HEK293 (cell line): ENCODE measurements at regions not wholly inside any gene's neighbourhood (a gene's known extent, or its start where the extent isn't known, plus 50 kb on each side); places are given as distances from the start of the nearest gene placed in this dataset.

ENCODE experiments used
- CTCF ChIA-PET: fragments of 350-600 bp; formaldehyde crosslinking; extraction: SDS; loops from one replicate; lab custom pipeline; 2021; ENCODE audit warnings: antibody characterized with exemption; lab: Yijun Ruan, JAX
- POLR2A ChIA-PET: fragments of 300-600 bp; formaldehyde crosslinking; extraction: SDS; loops from one replicate; lab custom pipeline; 2020; ENCODE audit warnings: antibody characterized with exemption, inconsistent platforms; lab: Yijun Ruan, JAX
- H3K27ac ChIP-seq: fragments of 200-500 bp; sonication (Bioruptor generic); 2 replicates; pipeline ENCODE4 v1.5.1; 2014; ENCODE audit warnings: low read depth, low read length, control low read depth, inconsistent platforms; ENCODE audit errors: extremely low read depth
- H3K36me3 ChIP-seq, 2 experiments: fragments of 200-500 bp in 1 of 2; sonication (Bioruptor generic) in 1 of 2; 1 replicate in 1 of 2; 2 replicates in 1 of 2; pipeline ENCODE4 v1.5.1; 2014 to 2017; ENCODE audit warnings: inconsistent platforms in 2 of 2, low read length in 2 of 2; ENCODE audit not compliant: control insufficient read depth in 2 of 2, insufficient read depth in 1 of 2
- H3K4me1 ChIP-seq: fragments of 200-500 bp; sonication (Bioruptor generic); 2 replicates; pipeline ENCODE4 v1.5.1; 2014; ENCODE audit warnings: mild to moderate bottlenecking, low read length, inconsistent platforms; ENCODE audit not compliant: control insufficient read depth, insufficient read depth
- H3K4me3 ChIP-seq: 2 replicates; pipeline ENCODE4 v1.5.1; 2011; ENCODE audit warnings: low read depth, mild to moderate bottlenecking, control low read depth, low read length, moderate library complexity
- H3K9me3 ChIP-seq: fragments of 200-500 bp; sonication (Bioruptor generic); 2 replicates; pipeline ENCODE4 v1.5.1; 2014; ENCODE audit warnings: low read depth, low read length, inconsistent platforms; ENCODE audit not compliant: control insufficient read depth, insufficient read depth
- EGR2 ChIP-seq: fragments of 450-650 bp; formaldehyde crosslinking; IDR thresholded peaks from 2 replicates; pipeline ENCODE4 v1.5.1; 2016; ENCODE audit warnings: low read depth, missing biosample characterization, missing genetic modification characterization
- MYNN ChIP-seq: fragments of 450-650 bp; formaldehyde crosslinking; IDR thresholded peaks from 2 replicates; pipeline ENCODE4 v1.5.1; 2016; ENCODE audit warnings: missing biosample characterization, missing genetic modification characterization, borderline replicate concordance
- OSR2 ChIP-seq: fragments of 450-650 bp; formaldehyde crosslinking; IDR thresholded peaks from 2 replicates; pipeline ENCODE4 v1.5.1; 2016; ENCODE audit warnings: missing biosample characterization, missing genetic modification characterization
- ZBTB20 ChIP-seq: fragments of 450-650 bp; formaldehyde crosslinking; IDR thresholded peaks from 2 replicates; pipeline ENCODE4 v1.5.1; 2016; ENCODE audit warnings: missing biosample characterization, missing genetic modification characterization
- ZNF133 ChIP-seq: fragments of 450-650 bp; formaldehyde crosslinking; IDR thresholded peaks from 2 replicates; pipeline ENCODE4 v1.5.1; 2016; ENCODE audit warnings: missing biosample characterization, missing genetic modification characterization
- ZNF138 ChIP-seq: fragments of 450-650 bp; formaldehyde crosslinking; IDR thresholded peaks from 2 replicates; pipeline ENCODE4 v1.5.1; 2016; ENCODE audit warnings: missing biosample characterization, missing genetic modification characterization, borderline replicate concordance
- ZNF404 ChIP-seq: fragments of 450-650 bp; formaldehyde crosslinking; IDR thresholded peaks from 2 replicates; pipeline ENCODE4 v1.5.1; 2017; ENCODE audit warnings: missing biosample characterization, missing genetic modification characterization
- ZNF423 ChIP-seq: fragments of 450-650 bp; formaldehyde crosslinking; IDR thresholded peaks from 2 replicates; pipeline ENCODE4 v1.5.1; 2016; ENCODE audit warnings: missing biosample characterization, missing genetic modification characterization
- ZNF548 ChIP-seq: fragments of 450-650 bp; formaldehyde crosslinking; IDR thresholded peaks from 2 replicates; pipeline ENCODE4 v1.5.1; 2016; ENCODE audit warnings: missing biosample characterization, missing genetic modification characterization
- TF ChIP-seq, protein P1 (sequence below): fragments of 450-650 bp; formaldehyde crosslinking; conservative IDR thresholded peaks from 2 replicates; pipeline ENCODE4 v1.5.1; 2016; ENCODE audit warnings: low read depth, missing biosample characterization, missing genetic modification characterization
- TF ChIP-seq, protein P2 (sequence below): fragments of 450-650 bp; formaldehyde crosslinking; IDR thresholded peaks from 2 replicates; pipeline ENCODE4 v1.5.1; 2016; ENCODE audit warnings: missing biosample characterization, missing genetic modification characterization, low read depth
- TF ChIP-seq, protein P3 (sequence below): fragments of 450-650 bp; formaldehyde crosslinking; IDR thresholded peaks from 2 replicates; pipeline ENCODE4 v1.5.1; 2016; ENCODE audit warnings: missing biosample characterization, missing genetic modification characterization
- TF ChIP-seq, protein P4 (sequence below): fragments of 450-650 bp; formaldehyde crosslinking; IDR thresholded peaks from 2 replicates; pipeline ENCODE4 v1.5.1; 2016; ENCODE audit warnings: missing biosample characterization, missing genetic modification characterization, borderline replicate concordance
- TF ChIP-seq, protein P5 (sequence below): fragments of 450-650 bp; IDR thresholded peaks from 2 replicates; pipeline ENCODE4 v1.5.1; 2018; ENCODE audit warnings: missing biosample characterization, mild to moderate bottlenecking, missing genetic modification characterization

DNA sequence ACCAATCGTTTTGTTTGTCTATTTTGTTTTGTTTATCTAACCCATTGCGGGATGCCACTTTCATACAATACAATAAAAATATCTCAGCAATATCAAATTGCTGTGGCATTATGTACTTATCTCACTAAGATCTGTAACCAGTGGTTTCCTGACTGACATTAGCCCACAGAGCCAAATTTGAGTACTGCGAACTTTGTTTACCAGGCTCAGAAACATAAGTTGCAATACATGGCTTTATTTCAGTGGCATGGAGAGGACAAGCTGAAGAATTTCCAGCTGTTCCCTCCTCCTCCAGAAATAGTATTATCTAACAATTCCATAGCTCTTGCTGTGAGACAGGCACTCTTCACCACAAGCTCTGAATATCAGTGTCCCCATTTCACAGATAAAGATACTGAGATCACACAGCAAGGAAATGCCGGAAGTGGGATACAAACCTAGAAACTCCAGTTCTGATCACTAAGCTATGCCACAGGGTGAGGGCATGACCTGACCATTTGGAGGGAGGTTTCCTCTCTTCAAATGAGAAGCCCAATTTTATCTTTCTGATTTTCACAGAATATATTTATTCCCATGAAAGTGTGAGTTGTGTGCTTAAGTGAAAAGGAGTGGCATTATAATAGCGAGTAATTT lies 469.9 kb upstream of the CBLB start:
- H3K4me1 ChIP-seq, result no peaks in the 10 kb centered on the region
- CTCF ChIA-PET, result no interaction called here
- POLR2A ChIA-PET, result no interaction called here

DNA sequence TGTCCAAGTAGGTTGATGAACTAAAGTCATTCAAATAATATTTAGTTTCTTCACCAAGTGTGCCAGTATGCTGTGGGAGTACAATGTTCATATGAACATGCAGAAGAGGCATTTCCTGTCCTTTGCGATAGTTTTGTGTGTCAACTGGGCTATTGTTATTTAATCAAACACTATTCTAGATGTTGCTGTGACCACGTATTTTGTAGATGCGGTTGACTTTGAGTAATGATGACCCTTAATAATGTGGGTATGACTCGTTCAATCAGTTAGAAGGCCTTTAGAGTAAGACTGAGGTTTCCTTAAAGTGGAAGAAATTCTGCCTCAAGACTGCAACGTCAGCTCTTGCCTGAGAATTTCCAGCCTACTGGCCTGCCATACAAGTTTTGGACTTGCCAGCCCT lies 470.7 kb upstream of the CBLB start:
- Histone ChIP-seq H3K9me3 (no peaks in the 10 kb centered on the region), H3K4me1 (no peaks in the 10 kb centered on the region), H3K27ac (no peak overlapping the region), H3K36me3 (no peaks in the 10 kb centered on the region), H3K4me3 (no peak overlapping the region)
- CTCF ChIA-PET, result interaction anchor here (0.6 kb wide), 1 partner anchor 323 kb away, joined by 3 read pairs; no protein-coding TSS in a partner anchor
- TF ChIP-seq ZNF138 (tag by site-specific recombination) (no peak), EGR2 (tag by site-specific recombination) (no peak), ZNF133 (tag by site-specific recombination) (no peak), MYNN (tag by site-specific recombination) (no peak), ZBTB20 (tag by site-specific recombination) (no peak), OSR2 (tag by site-specific recombination) (no peak), ZNF404 (tag by site-specific recombination) (no peak)
- TF ChIP-seq, protein P1, sequence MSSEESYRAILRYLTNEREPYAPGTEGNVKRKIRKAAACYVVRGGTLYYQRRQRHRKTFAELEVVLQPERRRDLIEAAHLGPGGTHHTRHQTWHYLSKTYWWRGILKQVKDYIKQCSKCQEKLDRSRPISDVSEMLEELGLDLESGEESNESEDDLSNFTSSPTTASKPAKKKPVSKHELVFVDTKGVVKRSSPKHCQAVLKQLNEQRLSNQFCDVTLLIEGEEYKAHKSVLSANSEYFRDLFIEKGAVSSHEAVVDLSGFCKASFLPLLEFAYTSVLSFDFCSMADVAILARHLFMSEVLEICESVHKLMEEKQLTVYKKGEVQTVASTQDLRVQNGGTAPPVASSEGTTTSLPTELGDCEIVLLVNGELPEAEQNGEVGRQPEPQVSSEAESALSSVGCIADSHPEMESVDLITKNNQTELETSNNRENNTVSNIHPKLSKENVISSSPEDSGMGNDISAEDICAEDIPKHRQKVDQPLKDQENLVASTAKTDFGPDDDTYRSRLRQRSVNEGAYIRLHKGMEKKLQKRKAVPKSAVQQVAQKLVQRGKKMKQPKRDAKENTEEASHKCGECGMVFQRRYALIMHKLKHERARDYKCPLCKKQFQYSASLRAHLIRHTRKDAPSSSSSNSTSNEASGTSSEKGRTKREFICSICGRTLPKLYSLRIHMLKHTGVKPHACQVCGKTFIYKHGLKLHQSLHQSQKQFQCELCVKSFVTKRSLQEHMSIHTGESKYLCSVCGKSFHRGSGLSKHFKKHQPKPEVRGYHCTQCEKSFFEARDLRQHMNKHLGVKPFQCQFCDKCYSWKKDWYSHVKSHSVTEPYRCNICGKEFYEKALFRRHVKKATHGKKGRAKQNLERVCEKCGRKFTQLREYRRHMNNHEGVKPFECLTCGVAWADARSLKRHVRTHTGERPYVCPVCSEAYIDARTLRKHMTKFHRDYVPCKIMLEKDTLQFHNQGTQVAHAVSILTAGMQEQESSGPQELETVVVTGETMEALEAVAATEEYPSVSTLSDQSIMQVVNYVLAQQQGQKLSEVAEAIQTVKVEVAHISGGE (tag by site-specific recombination), result no peak
- TF ChIP-seq, protein P2, sequence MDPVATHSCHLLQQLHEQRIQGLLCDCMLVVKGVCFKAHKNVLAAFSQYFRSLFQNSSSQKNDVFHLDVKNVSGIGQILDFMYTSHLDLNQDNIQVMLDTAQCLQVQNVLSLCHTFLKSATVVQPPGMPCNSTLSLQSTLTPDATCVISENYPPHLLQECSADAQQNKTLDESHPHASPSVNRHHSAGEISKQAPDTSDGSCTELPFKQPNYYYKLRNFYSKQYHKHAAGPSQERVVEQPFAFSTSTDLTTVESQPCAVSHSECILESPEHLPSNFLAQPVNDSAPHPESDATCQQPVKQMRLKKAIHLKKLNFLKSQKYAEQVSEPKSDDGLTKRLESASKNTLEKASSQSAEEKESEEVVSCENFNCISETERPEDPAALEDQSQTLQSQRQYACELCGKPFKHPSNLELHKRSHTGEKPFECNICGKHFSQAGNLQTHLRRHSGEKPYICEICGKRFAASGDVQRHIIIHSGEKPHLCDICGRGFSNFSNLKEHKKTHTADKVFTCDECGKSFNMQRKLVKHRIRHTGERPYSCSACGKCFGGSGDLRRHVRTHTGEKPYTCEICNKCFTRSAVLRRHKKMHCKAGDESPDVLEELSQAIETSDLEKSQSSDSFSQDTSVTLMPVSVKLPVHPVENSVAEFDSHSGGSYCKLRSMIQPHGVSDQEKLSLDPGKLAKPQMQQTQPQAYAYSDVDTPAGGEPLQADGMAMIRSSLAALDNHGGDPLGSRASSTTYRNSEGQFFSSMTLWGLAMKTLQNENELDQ (tag by site-specific recombination), result no peak
- TF ChIP-seq, protein P3, sequence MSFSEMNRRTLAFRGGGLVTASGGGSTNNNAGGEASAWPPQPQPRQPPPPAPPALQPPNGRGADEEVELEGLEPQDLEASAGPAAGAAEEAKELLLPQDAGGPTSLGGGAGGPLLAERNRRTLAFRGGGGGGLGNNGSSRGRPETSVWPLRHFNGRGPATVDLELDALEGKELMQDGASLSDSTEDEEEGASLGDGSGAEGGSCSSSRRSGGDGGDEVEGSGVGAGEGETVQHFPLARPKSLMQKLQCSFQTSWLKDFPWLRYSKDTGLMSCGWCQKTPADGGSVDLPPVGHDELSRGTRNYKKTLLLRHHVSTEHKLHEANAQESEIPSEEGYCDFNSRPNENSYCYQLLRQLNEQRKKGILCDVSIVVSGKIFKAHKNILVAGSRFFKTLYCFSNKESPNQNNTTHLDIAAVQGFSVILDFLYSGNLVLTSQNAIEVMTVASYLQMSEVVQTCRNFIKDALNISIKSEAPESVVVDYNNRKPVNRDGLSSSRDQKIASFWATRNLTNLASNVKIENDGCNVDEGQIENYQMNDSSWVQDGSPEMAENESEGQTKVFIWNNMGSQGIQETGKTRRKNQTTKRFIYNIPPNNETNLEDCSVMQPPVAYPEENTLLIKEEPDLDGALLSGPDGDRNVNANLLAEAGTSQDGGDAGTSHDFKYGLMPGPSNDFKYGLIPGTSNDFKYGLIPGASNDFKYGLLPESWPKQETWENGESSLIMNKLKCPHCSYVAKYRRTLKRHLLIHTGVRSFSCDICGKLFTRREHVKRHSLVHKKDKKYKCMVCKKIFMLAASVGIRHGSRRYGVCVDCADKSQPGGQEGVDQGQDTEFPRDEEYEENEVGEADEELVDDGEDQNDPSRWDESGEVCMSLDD (tag by site-specific recombination), result no peak
- TF ChIP-seq, protein P4, sequence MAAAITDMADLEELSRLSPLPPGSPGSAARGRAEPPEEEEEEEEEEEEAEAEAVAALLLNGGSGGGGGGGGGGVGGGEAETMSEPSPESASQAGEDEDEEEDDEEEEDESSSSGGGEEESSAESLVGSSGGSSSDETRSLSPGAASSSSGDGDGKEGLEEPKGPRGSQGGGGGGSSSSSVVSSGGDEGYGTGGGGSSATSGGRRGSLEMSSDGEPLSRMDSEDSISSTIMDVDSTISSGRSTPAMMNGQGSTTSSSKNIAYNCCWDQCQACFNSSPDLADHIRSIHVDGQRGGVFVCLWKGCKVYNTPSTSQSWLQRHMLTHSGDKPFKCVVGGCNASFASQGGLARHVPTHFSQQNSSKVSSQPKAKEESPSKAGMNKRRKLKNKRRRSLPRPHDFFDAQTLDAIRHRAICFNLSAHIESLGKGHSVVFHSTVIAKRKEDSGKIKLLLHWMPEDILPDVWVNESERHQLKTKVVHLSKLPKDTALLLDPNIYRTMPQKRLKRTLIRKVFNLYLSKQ (tag by site-specific recombination), result no peak
- POLR2A ChIA-PET, result no interaction called here

More for the DNA sequence above, 469.9 kb upstream of the CBLB start:
- no peak overlapping the region for H3K4me3 ChIP-seq
- H3K9me3 ChIP-seq, result no peaks in the 10 kb centered on the region
- no peaks in the 10 kb centered on the region for H3K36me3 ChIP-seq
- no peak for TF ChIP-seq ZNF548
- TF ChIP-seq, protein P5, sequence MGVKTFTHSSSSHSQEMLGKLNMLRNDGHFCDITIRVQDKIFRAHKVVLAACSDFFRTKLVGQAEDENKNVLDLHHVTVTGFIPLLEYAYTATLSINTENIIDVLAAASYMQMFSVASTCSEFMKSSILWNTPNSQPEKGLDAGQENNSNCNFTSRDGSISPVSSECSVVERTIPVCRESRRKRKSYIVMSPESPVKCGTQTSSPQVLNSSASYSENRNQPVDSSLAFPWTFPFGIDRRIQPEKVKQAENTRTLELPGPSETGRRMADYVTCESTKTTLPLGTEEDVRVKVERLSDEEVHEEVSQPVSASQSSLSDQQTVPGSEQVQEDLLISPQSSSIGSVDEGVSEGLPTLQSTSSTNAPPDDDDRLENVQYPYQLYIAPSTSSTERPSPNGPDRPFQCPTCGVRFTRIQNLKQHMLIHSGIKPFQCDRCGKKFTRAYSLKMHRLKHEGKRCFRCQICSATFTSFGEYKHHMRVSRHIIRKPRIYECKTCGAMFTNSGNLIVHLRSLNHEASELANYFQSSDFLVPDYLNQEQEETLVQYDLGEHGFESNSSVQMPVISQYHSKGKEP (tag by site-specific recombination), result no peak
- TF ChIP-seq ZNF423 (tag by site-specific recombination), result no peak
- no peak overlapping the region for H3K27ac ChIP-seq
